HEK293 (cell line): ENCODE measurements at regions not wholly inside any gene's neighbourhood (a gene's known extent, or its start where the extent isn't known, plus 50 kb on each side); places are given as distances from the start of the nearest gene placed in this dataset.

ENCODE experiments used
- ATF2 ChIP-seq: fragments of 450-650 bp; formaldehyde crosslinking; IDR thresholded peaks from 2 replicates; pipeline ENCODE4 v1.5.1; 2016; ENCODE audit warnings: missing biosample characterization, missing genetic modification characterization, low read depth
- BCL6B ChIP-seq: fragments of 450-650 bp; formaldehyde crosslinking; IDR thresholded peaks from 2 replicates; pipeline ENCODE4 v1.5.1; 2017; ENCODE audit warnings: missing biosample characterization, missing genetic modification characterization
- CTCF ChIP-seq: fragments of 450-650 bp; formaldehyde crosslinking; IDR thresholded peaks from 2 replicates; pipeline ENCODE4 v1.5.1; 2016; ENCODE audit warnings: missing biosample characterization, missing genetic modification characterization
- MYNN ChIP-seq: fragments of 450-650 bp; formaldehyde crosslinking; IDR thresholded peaks from 2 replicates; pipeline ENCODE4 v1.5.1; 2016; ENCODE audit warnings: missing biosample characterization, missing genetic modification characterization, borderline replicate concordance
- REST ChIP-seq: fragments of 450-650 bp; formaldehyde crosslinking; IDR thresholded peaks from 2 replicates; pipeline ENCODE4 v1.5.1; 2016; ENCODE audit warnings: missing biosample characterization, missing genetic modification characterization
- ZBTB10 ChIP-seq: fragments of 450-650 bp; formaldehyde crosslinking; IDR thresholded peaks from 2 replicates; pipeline ENCODE4 v1.5.1; 2016; ENCODE audit warnings: missing biosample characterization, missing genetic modification characterization
- ZNF266 ChIP-seq: fragments of 450-650 bp; formaldehyde crosslinking; IDR thresholded peaks from 2 replicates; pipeline ENCODE4 v1.5.1; 2016; ENCODE audit warnings: missing biosample characterization, missing genetic modification characterization, low read depth
- ZNF549 ChIP-seq: fragments of 450-650 bp; IDR thresholded peaks from 2 replicates; pipeline ENCODE4 v1.5.1; 2018; ENCODE audit warnings: missing biosample characterization, missing genetic modification characterization, mild to moderate bottlenecking, inconsistent platforms, moderate library complexity

GRCh38 chr18:37852464-37852863 lies 286.9 kb upstream of the CELF4 start:
- no peak for TF ChIP-seq ZNF266 (tag by site-specific recombination)
- no peak for TF ChIP-seq REST
- no peak for TF ChIP-seq MYNN (tag by site-specific recombination)
- TF ChIP-seq CTCF (tag by site-specific recombination): no peak
- no peak for TF ChIP-seq BCL6B (tag by site-specific recombination)
- TF ChIP-seq ZNF549 (tag by site-specific recombination): no peak
- no peak for TF ChIP-seq ZBTB10 (tag by site-specific recombination)
- TF ChIP-seq ATF2 (tag by site-specific recombination): no peak
